ENCODE measurements at regions not wholly inside any gene's neighbourhood (a gene's known extent, or its start where the extent isn't known, plus 50 kb on each side); places are given as distances from the start of the nearest gene placed in this dataset.
"Not testable (repeated sequence)": the region's sequence is repeated elsewhere in the genome, so short reads cannot be mapped to it uniquely, and the experiment has no call there.

- DNase-seq (ENCODE audit: low read depth, low spot score): no peak
- H3K27ac ChIP-seq (ENCODE audit: low read depth, low read length): no peak overlapping the region
- no peak for TF ChIP-seq CTCF (IDR thresholded peaks at IDR 0.05; ENCODE audit: low read depth, low read length)
- no peaks in the 10 kb centered on the region for H3K9me3 ChIP-seq (ENCODE audit: control insufficient read depth, insufficient read depth, low read length)
- CTCF ChIA-PET: no interaction called here
- POLR2A ChIA-PET: no interaction called here
- no peaks in the 10 kb centered on the region for H3K27me3 ChIP-seq (ENCODE audit: control insufficient read depth, insufficient read depth, low read length)
- H3K4me3 ChIP-seq (ENCODE audit: low read depth, low read length): no peak overlapping the region
Observed at GRCh38 chr11:42417691-42418090, 894.1 kb upstream of the API5 start.

DNA sequence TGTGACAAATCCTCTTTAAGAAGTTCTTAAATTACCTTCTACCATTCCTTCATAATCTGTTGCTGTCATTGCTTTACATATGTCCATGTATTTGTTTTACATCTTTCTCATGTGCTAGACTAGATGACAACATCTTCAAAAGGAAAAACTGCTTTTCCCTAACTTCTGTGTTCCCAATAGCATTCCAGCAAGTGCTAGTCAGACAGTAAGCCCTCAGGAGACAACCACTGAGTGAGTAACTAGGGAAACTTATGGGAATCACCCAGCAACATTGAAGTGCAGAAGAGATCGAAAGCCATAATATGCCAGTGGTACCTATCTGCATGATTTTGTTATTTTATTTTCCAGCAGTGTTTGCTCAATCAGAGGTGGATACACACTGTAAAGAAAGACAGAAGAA lies 889.7 kb upstream of the API5 start:
- TF ChIP-seq CTCF (IDR thresholded peaks at IDR 0.05; ENCODE audit: low read depth, low read length): no peak
- H3K27ac ChIP-seq (ENCODE audit: low read depth, low read length): no peak overlapping the region
- no peaks in the 10 kb centered on the region for H3K27me3 ChIP-seq (ENCODE audit: control insufficient read depth, insufficient read depth, low read length)
- H3K9me3 ChIP-seq (ENCODE audit: control insufficient read depth, insufficient read depth, low read length): no peaks in the 10 kb centered on the region; the same call in 1 of the 2 replicates
- DNase-seq (ENCODE audit: low read depth, low spot score): no peak
- ChIA-PET CTCF (no interaction called here), POLR2A (no interaction called here)
- no peak overlapping the region for H3K4me3 ChIP-seq (ENCODE audit: low read depth, low read length)

DNA sequence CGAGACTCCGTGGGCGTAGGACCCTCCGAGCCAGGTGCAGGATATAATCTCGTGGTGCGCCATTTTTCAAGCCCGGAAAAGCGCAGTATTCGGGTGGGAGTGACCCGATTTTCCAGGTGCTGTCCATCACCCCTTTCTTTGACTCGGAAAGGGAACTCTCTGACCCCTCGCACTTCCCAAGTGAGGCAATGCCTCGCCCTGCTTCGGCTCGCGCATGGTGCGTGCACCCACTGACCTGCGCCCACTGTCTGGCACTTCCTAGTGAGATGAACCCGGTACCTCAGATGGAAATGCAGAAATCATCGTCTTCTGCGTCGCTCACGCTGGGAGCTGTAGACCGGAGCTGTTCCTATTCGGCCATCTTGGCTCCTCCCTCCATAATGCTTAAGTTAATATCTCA lies 876.9 kb upstream of the API5 start:
- H3K4me3 ChIP-seq (ENCODE audit: low read depth, low read length); POLR2A ChIA-PET; H3K9me3 ChIP-seq (ENCODE audit: control insufficient read depth, insufficient read depth, low read length); H3K27me3 ChIP-seq (ENCODE audit: control insufficient read depth, insufficient read depth, low read length); H3K27ac ChIP-seq (ENCODE audit: low read depth, low read length); CTCF ChIA-PET; DNase-seq (ENCODE audit: low read depth, low spot score): not testable (repeated sequence)

DNA sequence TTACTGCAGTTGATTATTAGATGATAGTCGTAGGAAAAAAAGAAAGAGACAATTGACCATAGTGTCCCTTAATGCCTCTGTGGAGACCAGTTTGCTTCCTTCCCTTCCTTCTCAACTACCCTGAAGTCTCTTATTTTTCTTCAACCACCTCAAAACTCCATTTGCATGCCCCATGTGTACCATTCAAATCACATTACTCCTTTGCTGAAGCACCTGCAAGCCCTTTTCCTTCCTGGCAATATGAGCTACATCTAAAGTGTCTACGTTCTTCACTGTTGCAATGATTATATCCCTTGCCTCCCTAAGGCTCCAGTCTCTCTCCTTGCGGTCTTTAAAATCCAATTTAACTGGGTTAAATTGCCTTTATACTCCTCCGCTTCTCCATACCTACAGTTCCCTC lies 867.4 kb upstream of the API5 start:
- Histone ChIP-seq H3K9me3 (ENCODE audit: control insufficient read depth, insufficient read depth, low read length) (peaks cover 11% of the 10 kb centered on the region), H3K27me3 (ENCODE audit: control insufficient read depth, insufficient read depth, low read length) (no peaks in the 10 kb centered on the region), H3K4me3 (ENCODE audit: low read depth, low read length) (no peak overlapping the region), H3K27ac (ENCODE audit: low read depth, low read length) (no peak overlapping the region)
- CTCF ChIA-PET: no interaction called here
- no peak for DNase-seq (ENCODE audit: low read depth, low spot score)
- POLR2A ChIA-PET: no interaction called here
- no peak for TF ChIP-seq CTCF (IDR thresholded peaks at IDR 0.05; ENCODE audit: low read depth, low read length)

GRCh38 chr11:42462558-42463310 lies 849.1 kb upstream of the API5 start:
- DNase-seq (ENCODE audit: low read depth, low spot score): no peak
- Histone ChIP-seq H3K4me3 (ENCODE audit: low read depth, low read length) (no peak overlapping the region), H3K9me3 (ENCODE audit: control insufficient read depth, insufficient read depth, low read length) (no peaks in the 10 kb centered on the region; the same call in 1 of the 2 replicates), H3K27ac (ENCODE audit: low read depth, low read length) (no peak overlapping the region), H3K27me3 (ENCODE audit: control insufficient read depth, insufficient read depth, low read length) (no peaks in the 10 kb centered on the region)
- ChIA-PET CTCF (no interaction called here), POLR2A (no interaction called here)
- TF ChIP-seq CTCF (IDR thresholded peaks at IDR 0.05; ENCODE audit: low read depth, low read length): no peak
